Gastroesophageal sphincter (tissue), 3 donors: ENCODE measurements at regions not wholly inside any gene's neighbourhood (a gene's known extent, or its start where the extent isn't known, plus 50 kb on each side); places are given as distances from the start of the nearest gene placed in this dataset.

ENCODE experiments used
- EP300 ChIP-seq: sonication (generic); formaldehyde crosslinking; IDR thresholded peaks from one replicate; pipeline ENCODE4 v1.6.1; 2017; ENCODE audit warnings: antibody characterized with exemption, mild to moderate bottlenecking
- POLR2A ChIP-seq, 2 donors: fragments of 450-650 bp; IDR thresholded peaks; one replicate each; pipeline ENCODE4 v1.6.1; 2017; ENCODE audit warnings: antibody characterized with exemption in 2 of 2, mild to moderate bottlenecking in 2 of 2, moderate library complexity in 1 of 2
- TF ChIP-seq, protein P1 (sequence below), 4 experiments: fragments of 200-600 bp in 2 of 4; fragments of 450-650 bp in 2 of 4; sonication (generic) in 1 of 4; IDR thresholded peaks; one replicate each; pipeline ENCODE4 v1.5.1; 2017 to 2019; ENCODE audit warnings: antibody characterized with exemption in 4 of 4, mild to moderate bottlenecking in 2 of 4, moderate library complexity in 2 of 4

DNA sequence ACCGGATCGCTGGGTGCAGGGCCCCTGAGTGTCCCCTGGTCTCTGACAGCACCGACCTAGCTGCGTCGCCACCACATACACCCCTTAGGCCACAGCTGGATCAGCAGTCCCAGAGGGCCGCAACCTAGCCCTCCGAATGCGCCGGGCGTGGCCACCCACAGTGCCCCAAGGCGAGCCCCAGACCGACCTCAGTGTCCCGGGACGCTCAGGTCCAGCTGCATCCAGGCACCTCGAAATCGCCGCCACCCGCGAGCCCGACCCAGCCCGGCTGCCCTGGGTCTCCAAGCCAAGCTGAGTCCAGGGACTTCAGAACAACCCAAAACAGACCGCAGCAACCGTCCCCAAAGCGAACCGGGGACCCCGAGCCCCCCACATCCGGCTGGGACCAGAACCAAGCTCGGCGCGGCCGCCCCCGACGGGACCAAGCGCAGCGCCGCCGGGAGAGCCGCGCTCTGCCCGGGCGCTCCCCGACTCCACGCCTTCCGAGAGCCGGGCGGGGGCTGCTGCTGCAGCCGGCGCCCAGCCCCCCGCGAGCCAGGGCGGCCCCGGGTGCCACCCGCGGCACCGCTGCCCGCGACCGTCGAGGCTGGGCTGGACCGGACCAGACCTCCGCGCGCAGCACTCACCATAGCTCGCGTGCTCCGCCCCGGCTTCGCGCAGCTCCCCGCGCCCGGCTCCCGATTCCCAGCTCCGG lies 54.6 kb upstream of the ECE1 start:
- TF ChIP-seq POLR2A (IDR thresholded peaks at IDR 0.05) (peak in 1 of 2 donors; percentile 96), EP300 (no peak)
- TF ChIP-seq, protein P1, sequence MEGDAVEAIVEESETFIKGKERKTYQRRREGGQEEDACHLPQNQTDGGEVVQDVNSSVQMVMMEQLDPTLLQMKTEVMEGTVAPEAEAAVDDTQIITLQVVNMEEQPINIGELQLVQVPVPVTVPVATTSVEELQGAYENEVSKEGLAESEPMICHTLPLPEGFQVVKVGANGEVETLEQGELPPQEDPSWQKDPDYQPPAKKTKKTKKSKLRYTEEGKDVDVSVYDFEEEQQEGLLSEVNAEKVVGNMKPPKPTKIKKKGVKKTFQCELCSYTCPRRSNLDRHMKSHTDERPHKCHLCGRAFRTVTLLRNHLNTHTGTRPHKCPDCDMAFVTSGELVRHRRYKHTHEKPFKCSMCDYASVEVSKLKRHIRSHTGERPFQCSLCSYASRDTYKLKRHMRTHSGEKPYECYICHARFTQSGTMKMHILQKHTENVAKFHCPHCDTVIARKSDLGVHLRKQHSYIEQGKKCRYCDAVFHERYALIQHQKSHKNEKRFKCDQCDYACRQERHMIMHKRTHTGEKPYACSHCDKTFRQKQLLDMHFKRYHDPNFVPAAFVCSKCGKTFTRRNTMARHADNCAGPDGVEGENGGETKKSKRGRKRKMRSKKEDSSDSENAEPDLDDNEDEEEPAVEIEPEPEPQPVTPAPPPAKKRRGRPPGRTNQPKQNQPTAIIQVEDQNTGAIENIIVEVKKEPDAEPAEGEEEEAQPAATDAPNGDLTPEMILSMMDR (IDR thresholded peaks at IDR 0.05), result peak in 1 of 4 experiments; percentile 11
